Endothelial cell of umbilical vein (primary cell): ENCODE measurements at regions not wholly inside any gene's neighbourhood (a gene's known extent, or its start where the extent isn't known, plus 50 kb on each side); places are given as distances from the start of the nearest gene placed in this dataset.

Experiments
- EZH2 ChIP-seq: IDR thresholded peaks from 2 replicates; pipeline ENCODE4 v1.6.1; 2012; ENCODE audit warnings: borderline replicate concordance, low read depth, mild to moderate bottlenecking, moderate library complexity, low read length, inconsistent platforms; ENCODE audit not compliant: severe bottlenecking
- FOS ChIP-seq: IDR thresholded peaks from 2 replicates; pipeline ENCODE4 v1.6.1; 2011; ENCODE audit warnings: mild to moderate bottlenecking, low read length, moderate library complexity, borderline replicate concordance; ENCODE audit not compliant: insufficient read depth
- JUN ChIP-seq: IDR thresholded peaks from 2 replicates; pipeline ENCODE4 v1.6.1; 2011; ENCODE audit warnings: borderline replicate concordance, low read depth; ENCODE audit not compliant: insufficient read length, insufficient read depth
- POLR2A ChIP-seq: IDR thresholded peaks from 2 replicates; pipeline ENCODE4 v1.6.1; 2012; ENCODE audit warnings: low read depth, mild to moderate bottlenecking, control low read depth, low read length
- POLR2AphosphoS5 ChIP-seq: IDR thresholded peaks from 2 replicates; pipeline ENCODE4 v1.6.1; 2012; ENCODE audit warnings: low read depth, mild to moderate bottlenecking, control low read depth, low read length, moderate library complexity; ENCODE audit not compliant: insufficient read depth
- TF ChIP-seq, protein P1 (sequence below), 2 donors: IDR thresholded peaks; 1 replicate in 1 of 2; 2 replicates in 1 of 2; pipeline ENCODE4 v1.5.1; 2011; ENCODE audit warnings: low read length in 2 of 2, mild to moderate bottlenecking in 2 of 2, moderate library complexity in 2 of 2, control low read depth in 1 of 2, inconsistent platforms in 1 of 2, low read depth in 1 of 2; ENCODE audit not compliant: insufficient read depth in 1 of 2; ENCODE audit errors: extremely low read depth in 1 of 2
- TF ChIP-seq, protein P2 (sequence below): IDR thresholded peaks from 2 replicates; pipeline ENCODE4 v1.6.1; 2011; ENCODE audit not compliant: insufficient read depth, insufficient read length

DNA sequence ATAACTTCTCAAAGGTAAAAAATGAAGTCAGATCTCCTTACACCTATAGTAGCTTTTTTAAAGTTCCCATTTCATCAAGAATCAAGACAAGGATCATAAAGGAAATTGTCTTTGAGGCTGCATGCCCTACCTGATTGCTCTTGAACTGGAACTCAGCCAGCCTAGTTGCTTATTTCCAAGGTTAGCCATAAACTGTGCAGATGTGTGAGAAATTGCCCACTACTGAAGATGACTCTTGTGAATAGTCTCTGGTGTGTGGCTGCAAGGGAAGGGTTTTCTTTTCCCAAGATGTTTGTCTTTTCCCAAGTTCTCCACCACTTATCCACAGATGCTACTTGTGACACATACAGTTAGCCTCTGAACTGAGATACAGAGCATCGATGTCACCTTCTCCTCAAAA lies 81.7 kb upstream of the DUSP10 start:
- TF ChIP-seq POLR2A (no peak), POLR2AphosphoS5 (no peak), FOS (no peak), EZH2 (no peak), JUN (no peak)
- TF ChIP-seq, protein P1, sequence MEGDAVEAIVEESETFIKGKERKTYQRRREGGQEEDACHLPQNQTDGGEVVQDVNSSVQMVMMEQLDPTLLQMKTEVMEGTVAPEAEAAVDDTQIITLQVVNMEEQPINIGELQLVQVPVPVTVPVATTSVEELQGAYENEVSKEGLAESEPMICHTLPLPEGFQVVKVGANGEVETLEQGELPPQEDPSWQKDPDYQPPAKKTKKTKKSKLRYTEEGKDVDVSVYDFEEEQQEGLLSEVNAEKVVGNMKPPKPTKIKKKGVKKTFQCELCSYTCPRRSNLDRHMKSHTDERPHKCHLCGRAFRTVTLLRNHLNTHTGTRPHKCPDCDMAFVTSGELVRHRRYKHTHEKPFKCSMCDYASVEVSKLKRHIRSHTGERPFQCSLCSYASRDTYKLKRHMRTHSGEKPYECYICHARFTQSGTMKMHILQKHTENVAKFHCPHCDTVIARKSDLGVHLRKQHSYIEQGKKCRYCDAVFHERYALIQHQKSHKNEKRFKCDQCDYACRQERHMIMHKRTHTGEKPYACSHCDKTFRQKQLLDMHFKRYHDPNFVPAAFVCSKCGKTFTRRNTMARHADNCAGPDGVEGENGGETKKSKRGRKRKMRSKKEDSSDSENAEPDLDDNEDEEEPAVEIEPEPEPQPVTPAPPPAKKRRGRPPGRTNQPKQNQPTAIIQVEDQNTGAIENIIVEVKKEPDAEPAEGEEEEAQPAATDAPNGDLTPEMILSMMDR (IDR thresholded peaks at IDR 0.05; ENCODE audit: extremely low read depth in 1 of 2, insufficient read depth in 1 of 2, low read depth in 1 of 2, low read length in 2 of 2) = no peak
- TF ChIP-seq, protein P2, sequence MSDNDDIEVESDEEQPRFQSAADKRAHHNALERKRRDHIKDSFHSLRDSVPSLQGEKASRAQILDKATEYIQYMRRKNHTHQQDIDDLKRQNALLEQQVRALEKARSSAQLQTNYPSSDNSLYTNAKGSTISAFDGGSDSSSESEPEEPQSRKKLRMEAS = no peak
